Keratinocyte (primary cell): ENCODE measurements at regions not wholly inside any gene's neighbourhood (a gene's known extent, or its start where the extent isn't known, plus 50 kb on each side); places are given as distances from the start of the nearest gene placed in this dataset.

Experiments used
- DNase-seq: peaks from one replicate; pipeline ENCODE4 v3.0.0-alpha.2; 2011; ENCODE audit warnings: low read depth, missing footprints, low spot score
- FAIRE-seq: peaks from 2 replicates; lab custom pipeline; 2011; peaks lifted over from hg19 to GRCh38; lab: Jason Lieb, UNC
- H2AFZ ChIP-seq: 2 replicates; pipeline ENCODE4 v1.6.0; 2012; ENCODE audit warnings: low read length, control low read depth, inconsistent platforms; ENCODE audit not compliant: control insufficient read depth
- H3K27ac ChIP-seq: 2 replicates; pipeline ENCODE4 v1.5.1; 2011; ENCODE audit warnings: low read length; ENCODE audit not compliant: control insufficient read depth, insufficient read depth
- H3K27me3 ChIP-seq: 3 replicates; pipeline ENCODE4 v1.6.0; 2011; ENCODE audit warnings: low read length; ENCODE audit not compliant: control insufficient read depth, insufficient read depth; ENCODE audit errors: extremely low read depth
- H3K36me3 ChIP-seq, 2 experiments: 2 replicates in 1 of 2; 3 replicates in 1 of 2; pipeline ENCODE4 v1.5.1; 2011; ENCODE audit warnings: low read length in 2 of 2, mild to moderate bottlenecking in 1 of 2; ENCODE audit not compliant: control insufficient read depth in 2 of 2, insufficient read depth in 2 of 2; ENCODE audit errors: extremely low read depth in 1 of 2
- H3K4me1 ChIP-seq: 3 replicates; pipeline ENCODE4 v1.5.1; 2011; ENCODE audit warnings: low read length; ENCODE audit not compliant: control insufficient read depth, insufficient read depth; ENCODE audit errors: extremely low read depth
- H3K4me2 ChIP-seq: 3 replicates; pipeline ENCODE4 v1.6.0; 2011; ENCODE audit warnings: low read depth, low read length; ENCODE audit not compliant: control insufficient read depth, insufficient read depth; ENCODE audit errors: extremely low read depth
- H3K4me3 ChIP-seq, 3 experiments: fragments of 200-600 bp in 1 of 3; sonication (generic) in 1 of 3; 2 replicates in 2 of 3; 3 replicates in 1 of 3; pipeline ENCODE4 v1.5.1; 2011 to 2016; ENCODE audit warnings: low read length in 3 of 3, mild to moderate bottlenecking in 3 of 3, control low read depth in 2 of 3, inconsistent platforms in 1 of 3, low read depth in 1 of 3, mixed read lengths in 1 of 3, mixed run types in 1 of 3, moderate library complexity in 1 of 3; ENCODE audit not compliant: control insufficient read depth in 2 of 3, insufficient read depth in 2 of 3; ENCODE audit errors: extremely low read depth in 1 of 3
- H3K79me2 ChIP-seq: 2 replicates; pipeline ENCODE4 v1.6.0; 2012; ENCODE audit warnings: low read length; ENCODE audit not compliant: control insufficient read depth, insufficient read depth
- H3K9ac ChIP-seq: 3 replicates; pipeline ENCODE4 v1.6.0; 2011; ENCODE audit warnings: low read length; ENCODE audit not compliant: control insufficient read depth, insufficient read depth; ENCODE audit errors: extremely low read depth
- H3K9me1 ChIP-seq: 3 replicates; pipeline ENCODE4 v1.6.0; 2011; ENCODE audit warnings: low read length; ENCODE audit not compliant: control insufficient read depth, insufficient read depth; ENCODE audit errors: extremely low read depth
- H3K9me3 ChIP-seq: 2 replicates; pipeline ENCODE4 v1.5.1; 2012; ENCODE audit warnings: low read depth, low read length; ENCODE audit not compliant: control insufficient read depth
- H4K20me1 ChIP-seq: 3 replicates; pipeline ENCODE4 v1.6.0; 2011; ENCODE audit warnings: low read length; ENCODE audit not compliant: control insufficient read depth, insufficient read depth; ENCODE audit errors: extremely low read depth
- EZH2 ChIP-seq: IDR thresholded peaks from one replicate; pipeline ENCODE4 v1.6.1; 2012; ENCODE audit warnings: inconsistent platforms, mild to moderate bottlenecking, low read length, moderate library complexity
- dilution Hi-C: fragments of 300-500 bp; cut with MboI; formaldehyde crosslinking; loops from one replicate; pipeline ENCODE4 v1.7.0; 2020; ENCODE audit warnings: low sequenced_read_pairs; ENCODE audit not compliant: extremely low pct_ligation_motif_present
- small RNA-seq, 3 experiments: library from RNA; depleted of rRNA; stranded (forward); fragments of <200 nt; gene quantifications; one replicate each; pipeline ENCODE3, GENCODE V24; 2012; ENCODE audit warnings: low read depth in 3 of 3, low replicate concordance in 1 of 3; ENCODE audit not compliant: insufficient read length in 3 of 3
- TF ChIP-seq, protein P1 (sequence below), 3 experiments: IDR thresholded peaks in 1 of 3; conservative IDR thresholded peaks in 1 of 3; optimal IDR thresholded peaks in 1 of 3; 2 replicates in 2 of 3; 3 replicates in 1 of 3; pipeline versions ENCODE3 to v1.5.1; 2011; ENCODE audit warnings: low read length in 3 of 3, mild to moderate bottlenecking in 3 of 3, moderate library complexity in 2 of 3, control low read depth in 1 of 3, inconsistent platforms in 1 of 3; ENCODE audit not compliant: insufficient read depth in 2 of 3; ENCODE audit errors: extremely low read depth in 1 of 3

- dilution Hi-C loops, result no loop called here
- no peaks in the 10 kb centered on the region for H3K36me3 ChIP-seq
- H2AFZ ChIP-seq, result no peak overlapping the region
- no peak overlapping the region for H3K27ac ChIP-seq
- H3K9me1 ChIP-seq, result no peaks in the 10 kb centered on the region
- no peak overlapping the region for H3K4me2 ChIP-seq
- H4K20me1 ChIP-seq, result no peaks in the 10 kb centered on the region
- no peak overlapping the region for H3K9ac ChIP-seq
- TF ChIP-seq, protein P1, sequence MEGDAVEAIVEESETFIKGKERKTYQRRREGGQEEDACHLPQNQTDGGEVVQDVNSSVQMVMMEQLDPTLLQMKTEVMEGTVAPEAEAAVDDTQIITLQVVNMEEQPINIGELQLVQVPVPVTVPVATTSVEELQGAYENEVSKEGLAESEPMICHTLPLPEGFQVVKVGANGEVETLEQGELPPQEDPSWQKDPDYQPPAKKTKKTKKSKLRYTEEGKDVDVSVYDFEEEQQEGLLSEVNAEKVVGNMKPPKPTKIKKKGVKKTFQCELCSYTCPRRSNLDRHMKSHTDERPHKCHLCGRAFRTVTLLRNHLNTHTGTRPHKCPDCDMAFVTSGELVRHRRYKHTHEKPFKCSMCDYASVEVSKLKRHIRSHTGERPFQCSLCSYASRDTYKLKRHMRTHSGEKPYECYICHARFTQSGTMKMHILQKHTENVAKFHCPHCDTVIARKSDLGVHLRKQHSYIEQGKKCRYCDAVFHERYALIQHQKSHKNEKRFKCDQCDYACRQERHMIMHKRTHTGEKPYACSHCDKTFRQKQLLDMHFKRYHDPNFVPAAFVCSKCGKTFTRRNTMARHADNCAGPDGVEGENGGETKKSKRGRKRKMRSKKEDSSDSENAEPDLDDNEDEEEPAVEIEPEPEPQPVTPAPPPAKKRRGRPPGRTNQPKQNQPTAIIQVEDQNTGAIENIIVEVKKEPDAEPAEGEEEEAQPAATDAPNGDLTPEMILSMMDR (optimal IDR thresholded peaks at IDR 0.05 in 1 of 3, IDR thresholded peaks at IDR 0.05 in 1 of 3, conservative IDR thresholded peaks at IDR 0.05 in 1 of 3; ENCODE audit: extremely low read depth in 1 of 3, insufficient read depth in 2 of 3, low read length in 3 of 3), result no peak
- no peak for TF ChIP-seq EZH2
- DNase-seq (no peak), FAIRE-seq (no peak)
- H3K79me2 ChIP-seq, result no peaks in the 10 kb centered on the region
- no peaks in the 10 kb centered on the region for H3K9me3 ChIP-seq
- no peaks in the 10 kb centered on the region for H3K27me3 ChIP-seq
- H3K4me1 ChIP-seq, result no peaks in the 10 kb centered on the region
- no peak overlapping the region for H3K4me3 ChIP-seq
Measured at GRCh38 chr20:59547596-59547995, 56.7 kb upstream of the PHACTR3 start.

Small RNAs in the stretch of these regions (small RNA-seq; reads per million reads assigned to genes)
- 0 reads per million in 3 experiments for gene PIEZO1P1
